ENCODE measurements at regions not wholly inside any gene's neighbourhood (a gene's known extent, or its start where the extent isn't known, plus 50 kb on each side); places are given as distances from the start of the nearest gene placed in this dataset.

DNA sequence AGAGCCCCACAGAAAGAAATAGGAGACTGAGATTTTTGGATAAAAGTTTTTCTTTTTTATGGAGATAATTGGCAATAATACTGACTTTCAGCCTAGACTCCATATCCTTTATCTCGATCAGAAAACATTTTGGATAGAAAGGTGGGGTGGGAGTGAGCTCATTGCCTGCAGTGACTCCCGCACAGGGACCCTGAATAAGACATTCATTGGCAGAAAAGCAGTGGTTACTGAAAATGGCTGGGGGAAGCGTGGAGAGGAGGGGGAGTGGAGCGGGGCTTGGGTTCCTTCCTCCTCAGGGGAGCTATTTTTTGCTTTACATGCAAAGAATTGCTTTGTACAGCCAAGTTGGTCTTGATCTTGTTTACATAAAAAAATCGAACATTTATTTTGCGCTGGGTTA, 90.4 kb upstream of the BMPER start:
- no peaks in the 10 kb centered on the region for H3K9me3 ChIP-seq (ENCODE audit: control insufficient read depth, low read length)
- no peaks in the 10 kb centered on the region for H3K27me3 ChIP-seq (ENCODE audit: control insufficient read depth, insufficient read depth, low read length)
- H3K4me2 ChIP-seq (ENCODE audit: low read length), result no peak overlapping the region
- no peak overlapping the region for H3K4me3 ChIP-seq (ENCODE audit: low read depth, low read length)
- TF ChIP-seq CTCF (IDR thresholded peaks at IDR 0.05), result no peak
- no peaks in the 10 kb centered on the region for H3K4me1 ChIP-seq
- H2AFZ ChIP-seq, result peak overlapping the region; percentile 4
- no peaks in the 10 kb centered on the region for H3K79me2 ChIP-seq
- H3K36me3 ChIP-seq (ENCODE audit: control insufficient read depth, insufficient read depth, low read length), result no peaks in the 10 kb centered on the region
- no peak overlapping the region for H3K9ac ChIP-seq
- peak overlapping the region; percentile 29 for H3K27ac ChIP-seq

DNA sequence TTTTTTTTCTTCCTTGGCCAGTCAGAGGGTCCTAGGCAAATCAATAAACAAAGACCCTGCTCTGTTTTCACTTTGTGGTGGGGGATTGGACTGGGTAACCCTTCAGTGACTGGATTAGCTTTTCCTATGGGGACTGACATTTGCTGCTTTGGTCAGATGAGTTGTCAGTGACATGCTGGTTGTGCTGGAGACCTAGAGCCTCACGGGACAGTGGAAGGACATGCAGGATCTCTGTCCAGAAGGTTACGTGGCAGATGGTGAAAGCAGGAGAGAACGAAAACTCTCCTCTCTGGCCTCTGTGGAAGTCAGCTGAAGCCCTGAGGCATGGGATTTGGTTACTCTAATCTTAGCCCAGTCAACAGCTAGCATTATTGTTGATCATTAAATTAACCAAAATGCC, 90.0 kb upstream of the BMPER start:
- no peaks in the 10 kb centered on the region for H3K4me1 ChIP-seq
- no peak overlapping the region for H3K4me2 ChIP-seq (ENCODE audit: low read length)
- no peaks in the 10 kb centered on the region for H3K79me2 ChIP-seq
- H3K27ac ChIP-seq, result no peak overlapping the region
- no peak overlapping the region for H3K4me3 ChIP-seq (ENCODE audit: low read depth, low read length)
- no peak for TF ChIP-seq CTCF (IDR thresholded peaks at IDR 0.05)
- peak overlapping the region; percentile 4 for H2AFZ ChIP-seq
- H3K27me3 ChIP-seq (ENCODE audit: control insufficient read depth, insufficient read depth, low read length), result no peaks in the 10 kb centered on the region
- no peak overlapping the region for H3K9ac ChIP-seq
- H3K9me3 ChIP-seq (ENCODE audit: control insufficient read depth, low read length), result no peaks in the 10 kb centered on the region
- no peaks in the 10 kb centered on the region for H3K36me3 ChIP-seq (ENCODE audit: control insufficient read depth, insufficient read depth, low read length)

GRCh38 chr7:33816106-33816505, 89.2 kb upstream of the BMPER start:
- no peaks in the 10 kb centered on the region for H3K4me1 ChIP-seq
- H3K27me3 ChIP-seq (ENCODE audit: control insufficient read depth, insufficient read depth, low read length), result no peaks in the 10 kb centered on the region
- H3K36me3 ChIP-seq (ENCODE audit: control insufficient read depth, insufficient read depth, low read length), result no peaks in the 10 kb centered on the region
- no peak overlapping the region for H3K4me3 ChIP-seq (ENCODE audit: low read depth, low read length)
- no peak overlapping the region for H3K27ac ChIP-seq
- no peak overlapping the region for H3K9ac ChIP-seq
- H3K79me2 ChIP-seq, result no peaks in the 10 kb centered on the region
- no peak for TF ChIP-seq CTCF (IDR thresholded peaks at IDR 0.05)
- no peak overlapping the region for H2AFZ ChIP-seq
- no peak overlapping the region for H3K4me2 ChIP-seq (ENCODE audit: low read length)
- no peaks in the 10 kb centered on the region for H3K9me3 ChIP-seq (ENCODE audit: control insufficient read depth, low read length)

- Histone ChIP-seq H3K36me3 (ENCODE audit: control insufficient read depth, insufficient read depth, low read length) (no peaks in the 10 kb centered on the region), H3K4me2 (ENCODE audit: low read length) (no peak overlapping the region), H3K27me3 (ENCODE audit: control insufficient read depth, insufficient read depth, low read length) (no peaks in the 10 kb centered on the region)
Measured at GRCh38 chr7:33819658-33820057, 85.7 kb upstream of the BMPER start.

More at GRCh38 chr7:33819658-33820057, 85.7 kb upstream of the BMPER start:
- no peak overlapping the region for H3K4me3 ChIP-seq (ENCODE audit: low read depth, low read length)
- no peak overlapping the region for H2AFZ ChIP-seq
- H3K9me3 ChIP-seq (ENCODE audit: control insufficient read depth, low read length), result no peaks in the 10 kb centered on the region
- no peaks in the 10 kb centered on the region for H3K79me2 ChIP-seq
- TF ChIP-seq CTCF (IDR thresholded peaks at IDR 0.05), result no peak
- H3K27ac ChIP-seq, result no peak overlapping the region
- no peak overlapping the region for H3K9ac ChIP-seq
- H3K4me1 ChIP-seq, result no peaks in the 10 kb centered on the region

All from parathyroid adenoma (tissue), 2 donors.